H1 (cell line): ENCODE measurements at regions not wholly inside any gene's neighbourhood (a gene's known extent, or its start where the extent isn't known, plus 50 kb on each side); places are given as distances from the start of the nearest gene placed in this dataset.
"Not testable (repeated sequence)": the region's sequence is repeated elsewhere in the genome, so short reads cannot be mapped to it uniquely, and the experiment has no call there.

ENCODE experiments used
- CTCF ChIA-PET: fragments of 300-600 bp; sonication (Branson Sonifier 250); formaldehyde crosslinking; loops from one replicate; lab custom pipeline; 2021; ENCODE audit not compliant: partially characterized antibody; lab: Charles Lee
- POLR2A ChIA-PET: fragments of 300-600 bp; sonication (Branson Sonifier 250); formaldehyde crosslinking; loops from one replicate; lab custom pipeline; 2021; ENCODE audit warnings: inconsistent platforms; ENCODE audit not compliant: partially characterized antibody; lab: Charles Lee
- DNase-seq, 2 experiments: peaks; one replicate each; pipeline versions ENCODE4 v3.0.0 to v3.0.0-alpha.2; 2010 to 2022; ENCODE audit warnings: low spot score in 2 of 2, low read depth in 1 of 2, mixed read lengths in 1 of 2
- FAIRE-seq: peaks from 2 replicates; lab custom pipeline; 2011; peaks lifted over from hg19 to GRCh38; lab: Jason Lieb, UNC
- H2AFZ ChIP-seq: 2 replicates; pipeline ENCODE4 v1.8.1; 2012; ENCODE audit warnings: low read length, inconsistent platforms
- H2AK5ac ChIP-seq: 2 replicates; pipeline ENCODE4 v1.6.1; 2013; ENCODE audit warnings: low read depth, low read length
- H2BK120ac ChIP-seq: replicated peaks from 2 replicates; pipeline ENCODE3; 2013; ENCODE audit warnings: low read depth, low read length, inconsistent platforms
- H2BK12ac ChIP-seq: 2 replicates; pipeline ENCODE4 v1.6.1; 2013; ENCODE audit warnings: low read depth, low read length
- H2BK15ac ChIP-seq: 2 replicates; pipeline ENCODE4 v1.6.1; 2013; ENCODE audit warnings: low read length
- H2BK20ac ChIP-seq: 2 replicates; pipeline ENCODE4 v1.6.1; 2013; ENCODE audit warnings: low read length
- H2BK5ac ChIP-seq: 2 replicates; pipeline ENCODE4 v1.6.1; 2013; ENCODE audit warnings: low read depth, low read length
- H3K14ac ChIP-seq: 2 replicates; pipeline ENCODE4 v1.6.1; 2013; ENCODE audit warnings: inconsistent platforms; ENCODE audit not compliant: insufficient read length
- H3K18ac ChIP-seq: 2 replicates; pipeline ENCODE4 v1.6.1; 2013; ENCODE audit warnings: low read length; ENCODE audit errors: extremely low read depth
- H3K23ac ChIP-seq: 2 replicates; pipeline ENCODE4 v1.6.1; 2013; ENCODE audit warnings: inconsistent platforms; ENCODE audit not compliant: insufficient read length
- H3K23me2 ChIP-seq: 2 replicates; pipeline ENCODE4 v1.6.1; 2013; ENCODE audit warnings: low read depth, low read length
- H3K27ac ChIP-seq: 2 replicates; pipeline ENCODE4 v1.6.1; 2011; ENCODE audit warnings: low read depth, low read length, inconsistent platforms
- H3K27me3 ChIP-seq, 4 experiments: replicated peaks in 1 of 4; 1 replicate in 1 of 4; 2 replicates in 3 of 4; pipeline versions ENCODE4 v1.6.1 to v1.8.1; 2011 to 2013; ENCODE audit warnings: low read length in 3 of 4, mild to moderate bottlenecking in 3 of 4, inconsistent platforms in 2 of 4, mixed read lengths in 2 of 4, moderate library complexity in 1 of 4; ENCODE audit not compliant: control insufficient read depth in 3 of 4, insufficient read depth in 3 of 4; ENCODE audit errors: extremely low read depth in 1 of 4
- H3K36me3 ChIP-seq, 4 experiments: 2 replicates each; pipeline versions ENCODE4 v1.6.1 to v1.8.1; 2011 to 2013; ENCODE audit warnings: mild to moderate bottlenecking in 4 of 4, low read length in 3 of 4, moderate library complexity in 2 of 4, control low read depth in 1 of 4, inconsistent platforms in 1 of 4; ENCODE audit not compliant: insufficient read depth in 4 of 4, control insufficient read depth in 2 of 4
- H3K4ac ChIP-seq: replicated peaks from 2 replicates; pipeline ENCODE3; 2013; ENCODE audit warnings: low read length, low read depth, mixed read lengths, inconsistent platforms; ENCODE audit not compliant: insufficient read length
- H3K4me1 ChIP-seq, 4 experiments: replicated peaks in 1 of 4; 1 replicate in 1 of 4; 2 replicates in 3 of 4; pipeline versions ENCODE4 v1.6.1 to v1.8.1; 2011 to 2013; ENCODE audit warnings: low read length in 3 of 4, inconsistent platforms in 2 of 4, mixed read lengths in 1 of 4; ENCODE audit not compliant: insufficient read depth in 4 of 4, control insufficient read depth in 3 of 4
- H3K4me2 ChIP-seq, 2 experiments: 2 replicates each; pipeline versions ENCODE4 v1.6.1 to v1.8.1; 2011 to 2013; ENCODE audit warnings: low read depth in 2 of 2, low read length in 2 of 2, control low read depth in 1 of 2, inconsistent platforms in 1 of 2, mild to moderate bottlenecking in 1 of 2; ENCODE audit not compliant: insufficient read depth in 1 of 2
- H3K4me3 ChIP-seq, 4 experiments: fragments of 200-600, 300-600 bp in 1 of 4; sonication (generic), shearing (Covaris generic), sonication (Bioruptor Twin) in 1 of 4; 2 replicates each; pipeline versions ENCODE4 v1.5.1 to v1.8.1; 2011 to 2016; ENCODE audit warnings: low read length in 4 of 4, low read depth in 3 of 4, control low read depth in 2 of 4, inconsistent platforms in 2 of 4, mild to moderate bottlenecking in 2 of 4, mixed read lengths in 1 of 4, moderate library complexity in 1 of 4; ENCODE audit not compliant: insufficient read depth in 2 of 4; ENCODE audit errors: extremely low read depth in 1 of 4
- H3K56ac ChIP-seq: replicated peaks from 2 replicates; pipeline ENCODE3; 2013; ENCODE audit warnings: low read depth, mild to moderate bottlenecking, mixed read lengths, low read length, inconsistent platforms; ENCODE audit not compliant: insufficient read length
- H3K79me1 ChIP-seq: 2 replicates; pipeline ENCODE4 v1.6.1; 2013; ENCODE audit warnings: low read depth, low read length, control low read depth
- H3K79me2 ChIP-seq, 2 experiments: 2 replicates each; pipeline versions ENCODE4 v1.6.1 to v1.8.1; 2012 to 2013; ENCODE audit warnings: low read length in 2 of 2, mild to moderate bottlenecking in 2 of 2, inconsistent platforms in 1 of 2; ENCODE audit not compliant: insufficient read depth in 2 of 2, control insufficient read depth in 1 of 2
- H3K9ac ChIP-seq, 4 experiments: replicated peaks in 1 of 4; 1 replicate in 1 of 4; 2 replicates in 3 of 4; pipeline versions ENCODE4 v1.6.1 to v1.8.1; 2011 to 2013; ENCODE audit warnings: low read depth in 3 of 4, low read length in 3 of 4, control low read depth in 2 of 4, mild to moderate bottlenecking in 2 of 4, moderate library complexity in 2 of 4, inconsistent platforms in 1 of 4; ENCODE audit errors: extremely low read depth in 1 of 4
- H3K9me3 ChIP-seq, 2 experiments: 2 replicates each; pipeline versions ENCODE4 v1.6.1 to v1.8.1; 2012 to 2013; ENCODE audit warnings: mild to moderate bottlenecking in 2 of 2, moderate library complexity in 2 of 2, control low read depth in 1 of 2, inconsistent platforms in 1 of 2, low read depth in 1 of 2, low read length in 1 of 2, mixed read lengths in 1 of 2; ENCODE audit not compliant: insufficient read depth in 2 of 2
- H4K20me1 ChIP-seq, 2 experiments: replicated peaks in 1 of 2; 2 replicates each; pipeline versions ENCODE3 to v1.8.1; 2011 to 2013; ENCODE audit warnings: inconsistent platforms in 2 of 2, low read length in 2 of 2, mild to moderate bottlenecking in 1 of 2; ENCODE audit not compliant: insufficient read depth in 2 of 2, control insufficient read depth in 1 of 2
- H4K5ac ChIP-seq: 2 replicates; pipeline ENCODE4 v1.6.1; 2013; ENCODE audit warnings: low read length, low read depth, mixed read lengths, inconsistent platforms; ENCODE audit not compliant: insufficient read length
- H4K8ac ChIP-seq: 2 replicates; pipeline ENCODE4 v1.8.0; 2013; ENCODE audit warnings: mild to moderate bottlenecking, moderate library complexity, low read length, inconsistent platforms; ENCODE audit not compliant: insufficient read depth; ENCODE audit errors: extremely low read depth
- H4K91ac ChIP-seq: replicated peaks from 2 replicates; pipeline ENCODE3; 2013; ENCODE audit warnings: low read length, mixed read lengths, inconsistent platforms; ENCODE audit not compliant: insufficient read length
- WGBS, 2 experiments: shearing (Covaris generic) in 1 of 2; methylation state at CpG; one replicate each; pipeline versions ENCODE4 v1.1.6 to v1.1.7; 2013 to 2015; ENCODE audit warnings: low lambda C conversion rate in 2 of 2, mixed read lengths in 2 of 2, inconsistent platforms in 1 of 2, low coverage in 1 of 2, missing lambda C conversion rate in 1 of 2; ENCODE audit not compliant: insufficient replicate concordance in 2 of 2, insufficient coverage in 1 of 2, insufficient read length in 1 of 2; ENCODE audit errors: extremely low coverage in 1 of 2, missing lambda C conversion rate in 1 of 2; 5-methylcytosine and 5-hydroxymethylcytosine counted together

- 85% methylated on average over 2 of the region's 2 CpGs; no CpG with 5 or more reads in 1 of the 2 experiments for WGBS, 2 experiments
- POLR2A ChIA-PET, FAIRE-seq: not testable (repeated sequence)
Measured at GRCh38 chr3:194191850-194192249, 55.9 kb downstream of the HES1 start.

More at GRCh38 chr3:194191850-194192249, 55.9 kb downstream of the HES1 start:
- H2BK120ac ChIP-seq, H3K4me3 ChIP-seq, H3K4ac ChIP-seq, H4K20me1 ChIP-seq, H3K27me3 ChIP-seq, H3K36me3 ChIP-seq, H3K14ac ChIP-seq, H3K4me1 ChIP-seq, H3K56ac ChIP-seq, H4K8ac ChIP-seq, H3K27ac ChIP-seq, H2BK15ac ChIP-seq, H3K23me2 ChIP-seq, H2AK5ac ChIP-seq, H3K23ac ChIP-seq, H3K18ac ChIP-seq, H2AFZ ChIP-seq, H4K91ac ChIP-seq, H2BK12ac ChIP-seq, H3K9me3 ChIP-seq, H4K5ac ChIP-seq, H3K4me2 ChIP-seq, H3K79me2 ChIP-seq, H2BK20ac ChIP-seq, H3K9ac ChIP-seq, DNase-seq, H2BK5ac ChIP-seq, H3K79me1 ChIP-seq: not testable (repeated sequence)
- CTCF ChIA-PET: interaction anchor here (0.9 to 1.3 kb wide), 2 partner anchors 10 to 54 kb away, joined by 3 read pairs; no protein-coding TSS in a partner anchor
